GM18870 (cell line): ENCODE measurements at regions not wholly inside any gene's neighbourhood (a gene's known extent, or its start where the extent isn't known, plus 50 kb on each side); places are given as distances from the start of the nearest gene placed in this dataset.
"Not testable (repeated sequence)": the region's sequence is repeated elsewhere in the genome, so short reads cannot be mapped to it uniquely, and the experiment has no call there.

Experiments used
- ATAC-seq: cut with Tn5 transposase; IDR thresholded peaks from one replicate; pipeline ENCODE4 v1.9.1; 2021; ENCODE audit warnings: moderate library complexity; ENCODE audit not compliant: unreplicated experiment

GRCh38 chr10:64535131-64535867, 1014.1 kb downstream of the REEP3 start:
- no peak for ATAC-seq

- ATAC-seq, result no peak
These were observed 1015.9 kb downstream of the REEP3 start for GRCh38 chr10:64537112-64537511.

- no peak for ATAC-seq
These were observed 1016.7 kb downstream of the REEP3 start for GRCh38 chr10:64537928-64538327.

- ATAC-seq, result no peak
These were observed 1024.9 kb downstream of the REEP3 start for GRCh38 chr10:64546073-64546472.

- no peak for ATAC-seq
These were observed 1026.0 kb downstream of the REEP3 start for GRCh38 chr10:64547168-64547567.

GRCh38 chr10:64555666-64556065, 1034.5 kb downstream of the REEP3 start:
- no peak for ATAC-seq

- ATAC-seq, result no peak
These were observed 1037.1 kb downstream of the REEP3 start for GRCh38 chr10:64558094-64558835.

- no peak for ATAC-seq
These were observed 1049.9 kb downstream of the REEP3 start for GRCh38 chr10:64571056-64571455.

GRCh38 chr10:64573623-64574325, 1052.6 kb downstream of the REEP3 start:
- no peak for ATAC-seq

GRCh38 chr10:64574371-64574770, 1053.2 kb downstream of the REEP3 start:
- no peak for ATAC-seq

- ATAC-seq, result no peak
These were observed 1055.3 kb downstream of the REEP3 start for GRCh38 chr10:64576497-64576896.

GRCh38 chr10:64578757-64579156, 1057.6 kb downstream of the REEP3 start:
- not testable (repeated sequence) for ATAC-seq

GRCh38 chr10:64586934-64587503, 1065.8 kb downstream of the REEP3 start:
- no peak for ATAC-seq

GRCh38 chr10:64594072-64594471, 1072.9 kb downstream of the REEP3 start:
- no peak for ATAC-seq

- ATAC-seq, result no peak
These were observed 1077.4 kb downstream of the REEP3 start for GRCh38 chr10:64598600-64598999.

- ATAC-seq, result no peak
These were observed 1080.1 kb downstream of the REEP3 start for GRCh38 chr10:64601298-64601697.

- no peak for ATAC-seq
These were observed 1095.9 kb downstream of the REEP3 start for GRCh38 chr10:64617085-64617484.

GRCh38 chr10:64619102-64619501, 1097.9 kb downstream of the REEP3 start:
- no peak for ATAC-seq

- ATAC-seq, result no peak
These were observed 1105.7 kb downstream of the REEP3 start for GRCh38 chr10:64626924-64627323.

GRCh38 chr10:64630534-64630933, 1109.3 kb downstream of the REEP3 start:
- ATAC-seq, result no peak

GRCh38 chr10:64635906-64636305, 1114.7 kb downstream of the REEP3 start:
- ATAC-seq, result no peak
